ENCODE measurements at regions not wholly inside any gene's neighbourhood (a gene's known extent, or its start where the extent isn't known, plus 50 kb on each side); places are given as distances from the start of the nearest gene placed in this dataset.

- no peak for DNase-seq
Measured at GRCh38 chr6:93494057-93494456, 74.7 kb upstream of the EPHA7 start.

GRCh38 chr6:93474733-93475179 is 55.4 kb upstream of the EPHA7 start:
- DNase-seq: no peak

- DNase-seq: no peak
Measured at GRCh38 chr6:93471281-93471680, 51.9 kb upstream of the EPHA7 start.

Data from NCI-H187 treated with DMSO at 0.1 percent for 48 hours (cell line).